Effector memory CD4-positive, alpha-beta T cell (primary cell): ENCODE measurements at regions not wholly inside any gene's neighbourhood (a gene's known extent, or its start where the extent isn't known, plus 50 kb on each side); places are given as distances from the start of the nearest gene placed in this dataset.

Experiments
- DNase-seq, 3 donors: peaks; one replicate each; pipeline ENCODE4 v3.0.0-alpha.2; 2020
- H3K27ac ChIP-seq: 2 replicates; pipeline ENCODE4 v1.7.0; 2013; ENCODE audit warnings: mild to moderate bottlenecking, low read length, moderate library complexity; ENCODE audit not compliant: insufficient read depth, poor library complexity, severe bottlenecking
- H3K27me3 ChIP-seq: replicated peaks from 2 replicates; pipeline ENCODE4 v1.7.0; 2013; ENCODE audit warnings: mild to moderate bottlenecking, low read length; ENCODE audit not compliant: insufficient read depth, control insufficient read depth, poor library complexity, severe bottlenecking
- H3K36me3 ChIP-seq: 2 replicates; pipeline ENCODE4 v1.7.0; 2013; ENCODE audit warnings: mild to moderate bottlenecking, low read length, moderate library complexity; ENCODE audit not compliant: control insufficient read depth, insufficient read depth
- H3K4me1 ChIP-seq: 2 replicates; pipeline ENCODE4 v1.7.0; 2013; ENCODE audit warnings: low read length, mild to moderate bottlenecking; ENCODE audit not compliant: control insufficient read depth, insufficient read depth, poor library complexity, severe bottlenecking
- H3K4me3 ChIP-seq: 2 replicates; pipeline ENCODE4 v1.7.0; 2013; ENCODE audit warnings: low read length, low read depth, mild to moderate bottlenecking; ENCODE audit not compliant: insufficient read depth, poor library complexity, severe bottlenecking
- H3K9me3 ChIP-seq: 2 replicates; pipeline ENCODE4 v1.7.0; 2013; ENCODE audit warnings: mild to moderate bottlenecking, low read length, moderate library complexity; ENCODE audit not compliant: control insufficient read depth

GRCh38 chr5:82698026-82698425 lies 379.2 kb downstream of the TMEM167A start:
- H3K27ac ChIP-seq: no peak overlapping the region
- DNase-seq: no peak
- no peaks in the 10 kb centered on the region for H3K36me3 ChIP-seq
- no peaks in the 10 kb centered on the region for H3K4me1 ChIP-seq
- H3K9me3 ChIP-seq: no peaks in the 10 kb centered on the region
- H3K4me3 ChIP-seq: no peak overlapping the region
- no peaks in the 10 kb centered on the region for H3K27me3 ChIP-seq

- no peaks in the 10 kb centered on the region for H3K36me3 ChIP-seq
- H3K27ac ChIP-seq: no peak overlapping the region
- no peaks in the 10 kb centered on the region for H3K4me1 ChIP-seq
- no peaks in the 10 kb centered on the region for H3K9me3 ChIP-seq
- DNase-seq: no peak
- no peak overlapping the region for H3K4me3 ChIP-seq
- H3K27me3 ChIP-seq: no peaks in the 10 kb centered on the region
Measured at GRCh38 chr5:82694711-82695285, 382.4 kb downstream of the TMEM167A start.

DNA sequence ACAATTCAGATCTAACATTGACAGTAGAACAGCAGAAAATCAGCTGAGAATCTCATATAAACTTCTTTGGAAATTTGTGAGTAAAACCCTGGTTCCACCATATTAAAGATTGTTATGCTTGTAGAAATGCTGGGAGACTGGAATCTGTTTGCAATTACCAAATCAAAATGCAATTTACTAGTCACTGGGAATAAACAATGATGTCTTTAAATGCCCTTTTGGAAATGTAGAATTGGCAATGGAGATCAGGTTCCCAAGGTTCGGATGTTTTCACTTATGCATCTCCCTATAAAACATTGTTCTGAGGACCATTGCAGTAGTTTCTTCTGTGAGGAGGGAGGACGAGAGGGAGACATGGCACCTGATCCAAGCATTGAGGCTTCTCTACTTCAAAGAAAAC lies 384.4 kb downstream of the TMEM167A start:
- no peaks in the 10 kb centered on the region for H3K27me3 ChIP-seq
- no peaks in the 10 kb centered on the region for H3K4me1 ChIP-seq
- no peaks in the 10 kb centered on the region for H3K36me3 ChIP-seq
- H3K9me3 ChIP-seq: no peaks in the 10 kb centered on the region
- no peak overlapping the region for H3K27ac ChIP-seq
- DNase-seq: no peak
- H3K4me3 ChIP-seq: no peak overlapping the region

GRCh38 chr5:82684659-82685058 lies 392.5 kb downstream of the TMEM167A start:
- no peak overlapping the region for H3K27ac ChIP-seq
- no peaks in the 10 kb centered on the region for H3K36me3 ChIP-seq
- no peaks in the 10 kb centered on the region for H3K4me1 ChIP-seq
- no peak overlapping the region for H3K4me3 ChIP-seq
- no peaks in the 10 kb centered on the region for H3K9me3 ChIP-seq
- DNase-seq: no peak
- H3K27me3 ChIP-seq: no peaks in the 10 kb centered on the region

DNA sequence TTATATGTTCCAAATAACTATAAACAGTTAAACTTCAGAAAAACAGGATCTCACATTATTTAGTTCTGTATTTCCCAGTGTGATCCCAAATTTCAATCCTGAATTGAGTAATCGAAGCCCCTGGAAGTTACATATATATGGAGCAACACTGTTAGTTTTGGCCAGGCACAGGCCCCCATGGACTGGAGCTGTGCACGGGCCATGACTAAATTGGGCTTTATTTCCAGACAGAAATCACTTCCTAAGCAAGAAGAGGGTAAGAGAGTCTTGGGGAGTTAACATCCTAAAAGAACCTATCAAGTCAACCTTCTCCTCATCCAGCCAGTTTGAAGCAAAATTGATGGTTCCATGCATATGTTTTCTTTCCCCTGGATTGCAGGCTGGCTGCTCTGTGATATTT lies 393.0 kb downstream of the TMEM167A start:
- Histone ChIP-seq H3K4me1 (no peaks in the 10 kb centered on the region), H3K9me3 (no peaks in the 10 kb centered on the region), H3K27ac (no peak overlapping the region), H3K4me3 (no peak overlapping the region), H3K36me3 (no peaks in the 10 kb centered on the region), H3K27me3 (no peaks in the 10 kb centered on the region)
- DNase-seq: no peak

GRCh38 chr5:82679660-82680059 lies 397.5 kb downstream of the TMEM167A start:
- Histone ChIP-seq H3K9me3 (no peaks in the 10 kb centered on the region), H3K4me3 (no peak overlapping the region), H3K36me3 (no peaks in the 10 kb centered on the region), H3K27me3 (no peaks in the 10 kb centered on the region), H3K4me1 (no peaks in the 10 kb centered on the region), H3K27ac (no peak overlapping the region)
- no peak for DNase-seq

DNA sequence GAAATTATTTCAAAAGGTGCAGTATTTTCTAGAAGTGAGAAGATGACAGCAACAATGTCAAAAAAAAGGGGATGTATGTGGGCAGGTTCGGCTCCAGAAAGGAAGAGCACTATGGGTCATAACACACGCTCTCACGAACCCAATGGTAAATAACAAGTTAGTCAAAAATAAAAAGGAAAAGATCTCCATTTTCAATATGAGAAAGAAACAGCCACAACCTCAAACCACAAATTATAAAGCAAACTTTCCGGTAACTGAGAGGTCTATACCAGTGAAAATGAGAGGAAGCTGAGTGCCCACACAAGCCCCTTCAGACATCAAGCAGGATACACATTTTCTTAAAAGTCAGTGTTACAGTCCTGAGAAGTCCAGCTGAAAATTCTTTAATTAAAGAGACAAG lies 398.5 kb upstream of the RPS23 start:
- H3K36me3 ChIP-seq: no peaks in the 10 kb centered on the region
- H3K9me3 ChIP-seq: no peaks in the 10 kb centered on the region
- no peaks in the 10 kb centered on the region for H3K27me3 ChIP-seq
- H3K4me3 ChIP-seq: no peak overlapping the region
- H3K4me1 ChIP-seq: no peaks in the 10 kb centered on the region
- no peak for DNase-seq
- no peak overlapping the region for H3K27ac ChIP-seq

DNA sequence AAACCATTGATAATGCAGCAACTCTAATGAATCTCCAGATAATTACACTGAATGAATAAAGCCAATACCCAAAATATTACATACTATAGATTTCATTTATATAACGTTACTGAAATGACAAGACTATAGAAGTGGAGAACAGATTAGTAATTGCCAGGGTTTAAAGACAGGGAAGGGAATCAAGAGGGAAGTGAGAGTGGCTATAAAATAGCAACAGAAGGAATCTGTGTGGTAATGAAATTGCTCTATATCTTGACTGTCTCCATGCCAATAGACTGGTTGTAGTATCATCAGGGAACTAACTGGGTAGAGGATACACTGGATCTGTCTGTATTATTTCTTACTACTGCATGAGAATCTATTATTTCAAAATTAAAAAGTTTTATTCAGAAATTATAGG lies 396.5 kb upstream of the RPS23 start:
- Histone ChIP-seq H3K36me3 (no peaks in the 10 kb centered on the region), H3K27me3 (no peaks in the 10 kb centered on the region), H3K27ac (no peak overlapping the region), H3K4me1 (no peaks in the 10 kb centered on the region), H3K9me3 (no peaks in the 10 kb centered on the region), H3K4me3 (no peak overlapping the region)
- no peak for DNase-seq

GRCh38 chr5:82673057-82673809 lies 395.1 kb upstream of the RPS23 start:
- no peaks in the 10 kb centered on the region for H3K27me3 ChIP-seq
- no peak for DNase-seq
- no peak overlapping the region for H3K27ac ChIP-seq
- H3K4me1 ChIP-seq: no peaks in the 10 kb centered on the region
- no peaks in the 10 kb centered on the region for H3K36me3 ChIP-seq
- H3K9me3 ChIP-seq: no peaks in the 10 kb centered on the region
- no peak overlapping the region for H3K4me3 ChIP-seq

DNA sequence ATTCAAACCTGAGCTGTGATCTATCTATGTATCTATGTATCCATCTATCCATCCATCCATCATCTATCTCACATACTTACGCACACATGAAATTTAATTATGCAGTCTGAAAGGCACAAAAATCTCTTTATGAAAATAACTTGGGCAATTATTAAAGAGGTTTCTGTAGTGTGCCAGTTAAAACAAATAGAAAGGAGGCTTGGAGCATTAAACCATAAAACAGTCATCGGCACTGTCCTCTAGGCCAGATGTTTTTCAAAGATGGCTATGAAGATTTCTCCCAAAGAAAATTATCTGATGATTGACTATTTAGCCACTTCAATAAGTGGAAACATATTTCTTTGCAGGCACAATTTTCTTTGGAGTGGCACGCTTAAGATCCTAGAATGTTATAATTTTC lies 392.5 kb upstream of the RPS23 start:
- Histone ChIP-seq H3K27ac (no peak overlapping the region), H3K9me3 (no peaks in the 10 kb centered on the region), H3K4me1 (no peaks in the 10 kb centered on the region)

More for the DNA sequence above, 392.5 kb upstream of the RPS23 start:
- DNase-seq: no peak
- Histone ChIP-seq H3K4me3 (no peak overlapping the region), H3K27me3 (no peaks in the 10 kb centered on the region), H3K36me3 (no peaks in the 10 kb centered on the region)
